HG02798 (cell line): ENCODE measurements at regions not wholly inside any gene's neighbourhood (a gene's known extent, or its start where the extent isn't known, plus 50 kb on each side); places are given as distances from the start of the nearest gene placed in this dataset.
A peak's percentile ranks its signal among the peaks of the same experiment; 100 is the strongest.

ENCODE experiments used
- ATAC-seq: cut with Tn5 transposase; IDR thresholded peaks from one replicate; pipeline ENCODE4 v1.9.1; 2021; ENCODE audit warnings: mild to moderate bottlenecking; ENCODE audit not compliant: unreplicated experiment, poor library complexity

GRCh38 chr21:32135401-32136363 is 143.2 kb downstream of the MIS18A start:
- ATAC-seq: peak; percentile 60

- ATAC-seq: no peak
Measured at GRCh38 chr21:32134441-32135130, 144.3 kb downstream of the MIS18A start.

DNA sequence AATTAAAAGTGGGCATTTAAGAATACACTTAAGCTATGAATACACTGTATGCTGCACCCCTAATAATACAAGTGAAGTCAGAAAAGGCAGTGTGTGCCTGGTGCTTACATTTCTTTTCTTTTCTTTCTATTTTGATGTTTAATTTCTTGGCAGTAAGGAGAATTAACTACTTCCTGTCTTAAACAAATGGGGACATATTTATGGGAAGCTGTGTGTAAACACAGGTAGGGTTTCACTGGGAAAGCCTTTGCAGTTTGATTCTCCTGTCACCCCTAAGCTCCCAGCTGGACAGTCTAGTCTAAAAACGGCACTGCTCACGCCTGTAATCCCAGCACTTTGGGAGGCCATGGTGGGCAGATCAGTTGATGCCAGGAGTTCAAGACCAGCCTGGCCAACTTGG is 146.0 kb downstream of the MIS18A start:
- ATAC-seq: no peak

- ATAC-seq: no peak
Measured at GRCh38 chr21:32132409-32132808, 146.4 kb downstream of the MIS18A start.

DNA sequence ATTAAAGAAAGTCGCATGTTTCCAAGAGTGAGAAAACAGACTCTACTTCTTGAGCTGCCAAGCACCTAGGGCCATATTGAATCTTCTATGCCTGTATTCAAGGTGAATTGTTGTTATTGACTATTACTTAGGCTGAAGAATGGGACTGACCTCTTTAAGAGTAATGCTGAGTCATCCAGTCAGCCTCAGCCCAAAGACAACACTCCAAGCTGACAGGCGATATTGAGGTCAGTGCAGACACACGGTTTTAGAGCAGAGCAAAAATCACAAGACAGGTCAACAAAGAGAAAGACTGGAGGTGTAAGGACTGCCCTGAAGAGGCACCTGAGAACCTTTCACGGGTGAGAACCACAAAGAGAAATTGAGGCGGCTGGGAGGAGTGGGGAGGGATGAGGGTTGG is 146.9 kb downstream of the MIS18A start:
- no peak for ATAC-seq

GRCh38 chr21:32131164-32131563 is 147.7 kb downstream of the MIS18A start:
- no peak for ATAC-seq

DNA sequence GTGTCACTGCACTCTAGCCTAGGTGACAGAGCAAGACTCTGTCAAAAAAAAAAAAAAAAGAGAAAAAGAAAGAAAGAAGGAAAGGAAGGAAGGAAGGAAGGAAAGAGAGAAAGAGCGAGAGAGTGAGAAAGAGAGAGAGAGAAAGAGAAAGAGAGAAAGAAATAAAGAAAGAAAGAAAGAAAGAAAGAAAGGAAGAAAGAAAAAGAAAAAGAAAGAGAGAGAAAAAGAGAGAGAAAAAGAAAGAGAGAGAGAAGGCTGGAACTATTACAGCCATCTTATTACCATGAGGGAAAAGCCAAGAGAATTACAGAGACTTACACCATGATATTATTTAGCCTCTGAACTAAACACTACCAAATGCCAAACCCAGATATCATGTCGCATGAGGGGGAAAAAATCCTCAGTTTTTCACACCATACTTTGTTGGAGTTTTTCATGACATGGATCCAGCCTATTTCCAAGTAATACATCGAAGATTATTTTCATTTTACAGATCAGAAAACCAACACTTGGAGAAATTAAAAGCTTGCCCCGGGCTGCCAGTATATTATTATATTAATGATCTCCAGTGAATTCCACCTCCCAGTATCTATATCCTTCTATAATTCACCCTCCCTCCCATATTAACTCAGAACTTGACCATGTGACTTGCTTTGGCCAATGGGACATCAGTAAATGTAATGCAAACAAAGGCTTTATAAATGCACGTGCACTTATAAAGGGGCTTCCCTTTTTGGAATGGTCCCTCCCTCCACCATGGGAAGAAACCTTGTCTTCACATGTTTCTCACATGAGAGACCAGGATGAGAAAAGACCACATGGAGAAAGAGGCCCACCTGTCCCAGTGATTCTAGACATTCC is 148.6 kb downstream of the MIS18A start:
- ATAC-seq: no peak

GRCh38 chr21:32127081-32127480 is 151.8 kb downstream of the MIS18A start:
- ATAC-seq: no peak

- ATAC-seq: no peak
Measured at GRCh38 chr21:32122082-32122481, 156.8 kb downstream of the MIS18A start.

DNA sequence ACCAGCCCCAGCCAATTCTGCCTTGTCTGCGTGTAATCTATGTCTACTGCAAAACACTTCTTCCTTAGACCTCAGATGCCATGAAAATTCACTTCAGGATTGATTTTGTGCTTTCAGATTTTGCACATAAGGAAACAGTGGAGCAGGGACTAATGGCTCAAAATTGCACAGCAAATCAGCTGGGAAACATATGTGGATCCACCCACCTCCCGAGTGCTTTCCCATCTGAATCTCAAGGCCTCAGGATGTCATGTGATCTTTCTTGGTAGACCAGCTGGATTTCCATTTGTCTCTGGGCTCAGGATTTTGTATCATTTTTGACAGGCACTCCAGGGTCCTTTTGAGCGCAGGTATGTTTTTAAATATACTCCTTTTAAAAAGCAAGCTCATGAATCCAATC is 158.6 kb downstream of the MIS18A start:
- no peak for ATAC-seq

DNA sequence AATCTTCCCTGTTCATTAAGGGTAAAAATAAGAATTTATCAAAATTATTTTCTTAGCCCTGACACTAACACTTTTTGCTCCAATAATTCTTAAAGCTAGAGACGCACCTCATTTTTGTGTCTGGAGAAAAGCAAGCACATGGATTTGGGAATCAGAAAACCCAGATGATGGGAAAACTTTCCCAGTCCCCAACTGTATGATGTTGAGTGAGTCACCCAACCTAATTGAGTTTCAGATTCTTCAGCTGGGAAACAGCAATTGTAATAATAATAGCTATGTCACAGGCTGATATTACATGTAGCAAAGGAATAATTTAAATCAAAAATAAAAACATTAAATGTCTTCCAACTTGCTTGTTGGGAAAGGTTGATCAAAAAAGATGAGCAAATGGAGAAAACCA is 159.0 kb downstream of the MIS18A start:
- ATAC-seq: no peak

DNA sequence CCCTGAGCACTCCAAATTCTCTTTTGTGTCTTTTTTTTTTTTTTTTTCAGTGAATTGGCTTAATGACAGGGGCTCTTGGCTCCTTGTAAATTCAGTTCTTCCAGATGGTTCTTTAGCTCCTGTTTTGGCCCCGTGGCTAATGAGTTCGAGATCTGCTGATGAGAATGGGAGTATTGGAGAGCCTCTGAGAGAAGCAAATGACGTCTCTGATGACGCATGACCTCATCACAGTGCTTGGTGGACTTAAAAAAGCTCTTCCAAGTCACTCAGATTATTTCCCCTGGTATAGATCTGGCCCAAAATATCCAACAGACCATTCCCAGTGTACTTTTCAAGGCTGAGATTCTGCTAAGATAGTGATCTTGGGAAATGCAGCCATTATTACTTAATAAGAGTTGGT is 159.5 kb downstream of the MIS18A start:
- ATAC-seq: no peak

DNA sequence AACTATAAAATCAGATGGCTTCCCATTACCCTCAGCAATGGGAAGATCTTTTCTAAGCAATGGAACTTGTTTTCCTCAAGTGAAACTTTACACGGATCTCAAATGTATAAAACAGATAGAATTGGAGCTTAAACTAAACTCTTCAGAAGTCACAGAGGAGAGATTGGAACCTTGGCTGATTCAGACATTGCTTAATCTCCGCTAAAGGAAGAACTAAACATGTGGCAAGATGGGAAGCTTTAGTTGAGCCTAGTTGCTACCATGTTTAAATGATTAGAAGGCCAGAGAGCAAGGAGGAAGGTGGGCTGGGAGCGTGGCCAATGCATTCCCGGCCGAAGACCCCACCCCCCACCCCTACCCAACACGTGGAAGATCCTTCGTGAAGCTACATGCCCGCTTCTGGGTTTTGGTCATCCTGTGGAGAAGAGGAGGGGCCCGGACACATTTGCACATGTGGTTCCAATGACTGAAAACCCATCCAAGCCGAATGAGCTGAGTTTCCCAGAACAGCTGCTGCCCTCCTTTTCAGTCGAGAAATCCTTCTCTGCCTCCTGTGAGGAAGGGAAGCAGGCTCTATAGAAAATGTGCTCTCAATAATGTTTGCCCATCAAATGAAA is 164.3 kb downstream of the MIS18A start:
- no peak for ATAC-seq

DNA sequence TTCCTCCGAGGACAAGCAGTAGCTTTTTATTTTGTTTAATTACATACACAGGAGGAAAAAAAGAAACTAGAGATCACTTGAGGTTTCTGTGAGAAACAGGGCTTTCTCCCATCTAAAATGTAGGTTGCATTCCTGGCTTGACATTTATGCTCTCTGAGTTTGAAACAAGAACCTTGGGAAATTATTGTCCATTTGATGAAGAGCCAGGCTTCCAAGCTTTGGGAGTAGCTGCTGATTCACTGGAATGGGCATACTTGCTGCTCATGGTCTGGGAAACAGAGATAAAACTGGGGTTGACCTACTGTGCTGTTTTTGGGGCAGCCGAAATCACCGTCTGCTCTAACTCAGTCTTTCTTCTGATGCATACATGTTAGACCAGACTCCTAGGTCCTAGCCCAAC is 165.4 kb downstream of the MIS18A start:
- no peak for ATAC-seq

- ATAC-seq: no peak
Measured at GRCh38 chr21:32112195-32112594, 166.7 kb downstream of the MIS18A start.

DNA sequence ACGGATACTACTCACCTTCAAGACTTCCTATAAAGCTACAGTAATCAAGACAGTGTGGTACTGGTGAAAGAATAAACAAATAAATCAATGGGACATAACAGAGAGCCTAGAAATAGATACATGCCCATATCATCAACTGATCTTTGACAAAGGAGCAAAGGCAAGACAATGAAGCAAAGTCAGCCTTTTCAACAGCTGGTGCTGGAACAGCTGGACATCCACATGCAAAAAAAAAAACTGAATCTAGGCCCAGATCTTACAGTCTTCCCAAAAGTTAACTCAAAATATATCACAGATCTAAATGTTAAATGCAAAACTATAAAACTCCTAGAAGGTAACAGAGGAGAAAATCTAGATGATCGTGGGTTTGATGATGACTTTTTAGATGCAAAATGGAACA is 170.3 kb downstream of the MIS18A start:
- no peak for ATAC-seq

DNA sequence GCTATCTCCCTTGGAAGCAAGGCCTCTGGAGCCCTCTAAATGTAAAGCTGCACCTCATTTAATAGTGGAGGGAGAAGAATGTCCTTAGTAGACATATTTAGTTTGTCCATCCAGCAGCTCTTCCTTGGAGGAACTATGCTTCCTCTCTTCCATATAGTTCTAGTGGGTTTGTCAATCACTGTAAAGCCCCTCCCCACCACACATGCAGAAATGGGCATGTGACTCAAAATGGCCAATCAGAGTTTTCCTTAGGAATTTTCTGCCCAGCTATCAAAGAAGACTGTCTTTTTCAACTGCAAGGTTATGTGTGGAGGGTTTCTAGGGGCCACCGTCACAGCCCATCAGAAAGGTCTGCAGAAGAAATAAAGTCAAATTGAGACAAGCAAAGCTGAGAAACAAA is 175.5 kb downstream of the MIS18A start:
- no peak for ATAC-seq

DNA sequence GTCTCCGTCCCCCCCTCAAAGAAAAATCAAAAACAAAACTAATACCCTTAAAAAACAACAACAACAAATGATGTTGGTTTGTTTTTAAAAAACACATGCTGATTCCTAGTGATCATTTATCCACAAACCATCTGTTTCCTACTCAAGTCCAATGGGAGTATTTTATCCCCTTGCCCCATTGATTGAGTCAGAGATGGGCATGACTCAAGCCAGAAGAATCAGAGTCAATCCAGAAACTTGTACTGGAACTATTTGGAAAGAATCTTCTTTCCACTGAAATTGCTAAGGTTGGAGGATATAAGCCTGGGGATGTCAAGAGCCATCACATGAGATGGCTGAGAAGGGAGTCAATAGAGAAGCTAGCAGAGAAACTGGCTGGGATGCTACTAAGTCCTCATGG is 176.4 kb downstream of the MIS18A start:
- no peak for ATAC-seq

DNA sequence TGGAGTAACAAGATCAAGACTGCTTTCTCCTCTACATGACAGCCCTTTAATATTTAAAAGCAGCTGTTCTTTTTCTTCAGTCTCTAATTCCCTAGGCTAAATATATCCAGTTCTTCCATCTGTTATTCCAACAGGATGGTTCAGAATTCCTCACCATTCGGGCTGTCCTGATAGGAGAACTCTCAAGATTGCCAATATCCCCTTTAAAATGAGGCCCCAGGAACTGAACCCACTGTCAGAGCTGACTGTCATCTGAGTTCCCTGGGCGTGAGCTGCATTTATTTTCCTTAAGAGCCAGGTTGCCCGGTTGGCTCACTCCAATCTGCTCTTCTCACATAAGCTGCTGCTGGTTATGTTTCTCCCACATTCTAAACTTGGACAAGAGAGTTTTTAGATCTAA is 177.6 kb downstream of the MIS18A start:
- ATAC-seq: no peak

DNA sequence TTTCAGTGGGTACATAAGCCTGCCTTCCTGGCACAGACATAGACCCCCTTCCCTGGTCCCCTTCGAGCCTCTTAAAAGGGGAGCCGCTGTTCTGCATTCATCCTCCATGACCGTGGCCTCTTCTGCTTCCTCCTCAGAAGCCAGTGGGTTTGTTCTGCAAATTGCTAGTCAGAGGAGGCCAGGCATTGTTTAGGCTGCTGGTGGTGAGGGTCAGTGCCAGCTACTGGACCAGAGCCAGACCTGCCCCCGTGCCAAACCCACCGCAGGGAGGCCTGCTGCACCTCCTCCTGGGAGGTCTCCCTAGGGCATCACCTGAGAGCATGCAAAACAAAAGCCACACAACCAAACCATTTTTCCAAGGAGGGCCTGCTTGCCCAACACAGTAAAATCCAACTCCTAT is 178.4 kb downstream of the MIS18A start:
- ATAC-seq: no peak
